ENCODE measurements at regions not wholly inside any gene's neighbourhood (a gene's known extent, or its start where the extent isn't known, plus 50 kb on each side); places are given as distances from the start of the nearest gene placed in this dataset.

DNA sequence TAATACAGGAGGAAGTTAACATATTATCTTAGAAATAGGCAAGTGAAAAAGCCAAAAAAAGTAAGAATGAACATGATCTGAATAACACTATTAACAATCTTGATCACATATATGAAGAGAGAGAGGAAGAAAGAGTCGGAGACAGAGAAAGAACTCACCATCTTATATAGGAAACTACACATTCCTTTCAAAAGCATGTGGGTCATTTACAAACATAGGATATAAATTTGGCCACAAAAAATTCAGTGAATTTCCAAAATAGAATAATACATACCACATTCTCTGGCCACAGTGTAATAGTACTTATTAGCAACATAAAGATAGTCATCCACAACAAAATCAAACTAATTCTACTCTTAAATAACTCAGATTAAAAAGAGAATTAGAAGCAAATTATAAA is 50.9 kb upstream of the ME3 start:
- TF ChIP-seq, protein P1, sequence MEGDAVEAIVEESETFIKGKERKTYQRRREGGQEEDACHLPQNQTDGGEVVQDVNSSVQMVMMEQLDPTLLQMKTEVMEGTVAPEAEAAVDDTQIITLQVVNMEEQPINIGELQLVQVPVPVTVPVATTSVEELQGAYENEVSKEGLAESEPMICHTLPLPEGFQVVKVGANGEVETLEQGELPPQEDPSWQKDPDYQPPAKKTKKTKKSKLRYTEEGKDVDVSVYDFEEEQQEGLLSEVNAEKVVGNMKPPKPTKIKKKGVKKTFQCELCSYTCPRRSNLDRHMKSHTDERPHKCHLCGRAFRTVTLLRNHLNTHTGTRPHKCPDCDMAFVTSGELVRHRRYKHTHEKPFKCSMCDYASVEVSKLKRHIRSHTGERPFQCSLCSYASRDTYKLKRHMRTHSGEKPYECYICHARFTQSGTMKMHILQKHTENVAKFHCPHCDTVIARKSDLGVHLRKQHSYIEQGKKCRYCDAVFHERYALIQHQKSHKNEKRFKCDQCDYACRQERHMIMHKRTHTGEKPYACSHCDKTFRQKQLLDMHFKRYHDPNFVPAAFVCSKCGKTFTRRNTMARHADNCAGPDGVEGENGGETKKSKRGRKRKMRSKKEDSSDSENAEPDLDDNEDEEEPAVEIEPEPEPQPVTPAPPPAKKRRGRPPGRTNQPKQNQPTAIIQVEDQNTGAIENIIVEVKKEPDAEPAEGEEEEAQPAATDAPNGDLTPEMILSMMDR (IDR thresholded peaks at IDR 0.05) = no peak
- no peak for TF ChIP-seq EZH2 (IDR thresholded peaks at IDR 0.05; ENCODE audit: borderline replicate concordance, insufficient read depth, low read depth, low read length, poor library complexity, severe bottlenecking)
- Histone ChIP-seq H3K4me3 (ENCODE audit: control extremely low read depth in 1 of 5, extremely low read depth in 1 of 5, insufficient read depth in 1 of 5, low read depth in 2 of 5, low read length in 4 of 5) (no peak overlapping the region), H3K27ac (ENCODE audit: low read length in 2 of 2) (no peak overlapping the region), H3K27me3 (replicated peaks in 1 of 4; ENCODE audit: control extremely low read depth in 1 of 4, control insufficient read depth in 3 of 4, insufficient read depth in 4 of 4, low read length in 3 of 4) (no peaks in the 10 kb centered on the region), H3K9me3 (ENCODE audit: control extremely low read depth in 1 of 3, control insufficient read depth in 2 of 3, insufficient read depth in 1 of 3, low read length in 2 of 3) (no peaks in the 10 kb centered on the region), H3K9ac (ENCODE audit: low read length) (no peak overlapping the region), H2AFZ (ENCODE audit: insufficient read depth, low read depth, low read length, poor library complexity, severe bottlenecking) (no peak overlapping the region), H4K20me1 (ENCODE audit: control insufficient read depth, insufficient read depth, low read length, poor library complexity, severe bottlenecking) (no peaks in the 10 kb centered on the region), H3K4me2 (replicated peaks; ENCODE audit: low read depth, low read length, poor library complexity, severe bottlenecking) (no peak overlapping the region), H3K79me2 (ENCODE audit: control insufficient read depth, insufficient read depth, low read length) (no peaks in the 10 kb centered on the region), H3K36me3 (replicated peaks in 1 of 2; ENCODE audit: control extremely low read depth in 1 of 2, control insufficient read depth in 1 of 2, extremely low read depth in 1 of 2, insufficient read depth in 2 of 2, low read length in 1 of 2) (no peaks in the 10 kb centered on the region), H3K4me1 (ENCODE audit: control insufficient read depth in 2 of 2, insufficient read depth in 2 of 2, low read length in 2 of 2) (no peaks in the 10 kb centered on the region)
- H3K9me3 Mint-ChIP-seq (ENCODE audit: insufficient read depth) = peaks cover 2% of the 10 kb centered on the region
- POLR2A ChIA-PET = no interaction called here
- ATAC-seq (ENCODE audit: low read depth) = no peak
- H3K27ac Mint-ChIP-seq = no peak overlapping the region
- intact Hi-C loops (cut with micrococcal nuclease) = no loop called here
- no CpG with 5 or more reads among the region's 1 CpG for WGBS (ENCODE audit: insufficient coverage)
- no peaks in the 10 kb centered on the region for H3K4me1 Mint-ChIP-seq
- CTCF ChIA-PET = no interaction called here
- H3K4me3 Mint-ChIP-seq = no peak overlapping the region
- no peak for DNase-seq
- peaks cover 4% of the 10 kb centered on the region for H3K27me3 Mint-ChIP-seq

DNA sequence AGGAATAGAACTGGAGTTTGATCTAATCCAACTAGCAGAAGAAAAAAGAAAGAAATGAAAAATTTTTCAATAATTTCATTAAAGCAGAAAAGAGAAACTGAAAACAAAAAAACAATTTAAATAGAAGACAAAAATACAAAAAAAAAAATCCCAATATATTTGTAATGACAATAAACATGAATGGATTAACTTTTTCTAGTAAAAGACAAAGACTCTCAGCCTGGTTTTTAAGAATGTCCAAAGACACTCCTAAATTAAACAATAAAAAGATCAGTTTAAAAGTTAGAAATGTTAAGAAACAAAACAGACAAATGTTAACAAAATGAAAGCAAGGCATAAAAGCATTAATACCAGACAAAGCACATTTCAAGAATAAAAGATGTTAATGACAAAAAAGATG is 50.3 kb upstream of the ME3 start:
- Mint-ChIP-seq H3K9me3 (ENCODE audit: insufficient read depth) (peaks cover 2% of the 10 kb centered on the region), H3K27ac (no peak overlapping the region)
- CTCF ChIA-PET = no interaction called here

More for the DNA sequence above, 50.3 kb upstream of the ME3 start:
- Histone ChIP-seq H3K27me3 (replicated peaks in 1 of 4; ENCODE audit: control extremely low read depth in 1 of 4, control insufficient read depth in 3 of 4, insufficient read depth in 4 of 4, low read length in 3 of 4) (no peaks in the 10 kb centered on the region), H3K4me1 (ENCODE audit: control insufficient read depth in 2 of 2, insufficient read depth in 2 of 2, low read length in 2 of 2) (no peaks in the 10 kb centered on the region), H3K79me2 (ENCODE audit: control insufficient read depth, insufficient read depth, low read length) (no peaks in the 10 kb centered on the region), H3K27ac (ENCODE audit: low read length in 2 of 2) (no peak overlapping the region), H3K36me3 (replicated peaks in 1 of 2; ENCODE audit: control extremely low read depth in 1 of 2, control insufficient read depth in 1 of 2, extremely low read depth in 1 of 2, insufficient read depth in 2 of 2, low read length in 1 of 2) (no peaks in the 10 kb centered on the region), H3K4me3 (ENCODE audit: control extremely low read depth in 1 of 5, extremely low read depth in 1 of 5, insufficient read depth in 1 of 5, low read depth in 2 of 5, low read length in 4 of 5) (no peak overlapping the region), H2AFZ (ENCODE audit: insufficient read depth, low read depth, low read length, poor library complexity, severe bottlenecking) (no peak overlapping the region), H4K20me1 (ENCODE audit: control insufficient read depth, insufficient read depth, low read length, poor library complexity, severe bottlenecking) (no peaks in the 10 kb centered on the region), H3K9me3 (ENCODE audit: control extremely low read depth in 1 of 3, control insufficient read depth in 2 of 3, insufficient read depth in 1 of 3, low read length in 2 of 3) (no peaks in the 10 kb centered on the region), H3K9ac (ENCODE audit: low read length) (no peak overlapping the region), H3K4me2 (replicated peaks; ENCODE audit: low read depth, low read length, poor library complexity, severe bottlenecking) (no peak overlapping the region)
- TF ChIP-seq EZH2 (IDR thresholded peaks at IDR 0.05; ENCODE audit: borderline replicate concordance, insufficient read depth, low read depth, low read length, poor library complexity, severe bottlenecking) = no peak
- TF ChIP-seq, protein P1 (IDR thresholded peaks at IDR 0.05) = no peak
- intact Hi-C loops (cut with micrococcal nuclease) = no loop called here
- H3K27me3 Mint-ChIP-seq = peaks cover 4% of the 10 kb centered on the region
- H3K4me3 Mint-ChIP-seq = no peak overlapping the region
- DNase-seq = no peak
- no peak for ATAC-seq (ENCODE audit: low read depth)
- no peaks in the 10 kb centered on the region for H3K4me1 Mint-ChIP-seq
- POLR2A ChIA-PET = no interaction called here
